Panc1 (cell line): ENCODE measurements at regions not wholly inside any gene's neighbourhood (a gene's known extent, or its start where the extent isn't known, plus 50 kb on each side); places are given as distances from the start of the nearest gene placed in this dataset.
A peak's percentile ranks its signal among the peaks of the same experiment; 100 is the strongest.

ENCODE experiments used
- ATAC-seq: fragments of 200-7000 bp; cut with Tn5 transposase; 2 replicates; pipeline ENCODE4 v1.9.1; 2020; ENCODE audit warnings: mild to moderate bottlenecking, moderate library complexity
- BruUV-seq: library from RNA; stranded (reverse); fragments of 400-500 nt; replicated peaks from 2 replicates; lab custom pipeline; 2021; lab: Mats Ljungman, UMichigan
- CTCF ChIA-PET: fragments of 300-600 bp; sonication (Branson Sonifier 250); formaldehyde crosslinking; loops from one replicate; lab custom pipeline; 2022; ENCODE audit warnings: antibody characterized with exemption; lab: Charles Lee
- POLR2A ChIA-PET: fragments of 300-600 bp; sonication (Branson Sonifier 250); formaldehyde crosslinking; loops from one replicate; lab custom pipeline; 2022; ENCODE audit warnings: antibody characterized with exemption; lab: Charles Lee
- DNase-seq: peaks from one replicate; pipeline ENCODE4 v3.0.0-alpha.2; 2010; ENCODE audit warnings: low read depth, low spot score
- H3K27ac ChIP-seq: 2 replicates; pipeline ENCODE4 v1.5.1; 2011; ENCODE audit warnings: mild to moderate bottlenecking, low read length, inconsistent platforms
- H3K27me3 ChIP-seq: fragments of 200-500 bp; sonication (Bioruptor generic); 2 replicates; pipeline ENCODE4 v1.6.0; 2014; ENCODE audit warnings: low read length, inconsistent platforms; ENCODE audit not compliant: control insufficient read depth, insufficient read depth
- H3K36me3 ChIP-seq: fragments of 200-500 bp; sonication (Bioruptor generic); 2 replicates; pipeline ENCODE4 v1.5.1; 2014; ENCODE audit warnings: inconsistent platforms, mild to moderate bottlenecking, low read length, moderate library complexity; ENCODE audit not compliant: control insufficient read depth, insufficient read depth
- H3K4me1 ChIP-seq: 2 replicates; pipeline ENCODE4 v1.5.1; 2011; ENCODE audit warnings: inconsistent platforms, mild to moderate bottlenecking, low read length, moderate library complexity; ENCODE audit not compliant: control insufficient read depth, insufficient read depth
- H3K4me3 ChIP-seq, 2 experiments: 2 replicates each; pipeline ENCODE4 v1.5.1; 2011 to 2012; ENCODE audit warnings: low read depth in 2 of 2, low read length in 2 of 2, mild to moderate bottlenecking in 2 of 2, inconsistent platforms in 1 of 2, moderate library complexity in 1 of 2
- H3K9me3 ChIP-seq: fragments of 200-500 bp; sonication (Bioruptor generic); 2 replicates; pipeline ENCODE4 v1.5.1; 2014; ENCODE audit warnings: low read depth, mild to moderate bottlenecking, inconsistent platforms, low read length, moderate library complexity; ENCODE audit not compliant: control insufficient read depth, insufficient read depth
- CTCF ChIP-seq: fragments of 450-650 bp; IDR thresholded peaks from 2 replicates; pipeline ENCODE4 v1.5.1; 2017; ENCODE audit warnings: mild to moderate bottlenecking
- POLR2AphosphoS5 ChIP-seq: IDR thresholded peaks from 2 replicates; pipeline ENCODE4 v1.6.1; 2012; ENCODE audit warnings: mild to moderate bottlenecking, low read depth, low read length, moderate library complexity
- REST ChIP-seq, 2 experiments: IDR thresholded peaks; 2 replicates each; pipeline ENCODE4 v1.6.1; 2011 to 2012; ENCODE audit warnings: low read depth in 2 of 2, control low read depth in 1 of 2, low read length in 1 of 2, mild to moderate bottlenecking in 1 of 2, moderate library complexity in 1 of 2; ENCODE audit not compliant: insufficient read depth in 1 of 2
- SIN3A ChIP-seq: IDR thresholded peaks from 2 replicates; pipeline ENCODE4 v1.6.1; 2012; ENCODE audit warnings: low read depth, mild to moderate bottlenecking, low read length, moderate library complexity, borderline replicate concordance; ENCODE audit not compliant: insufficient read depth
- TCF7L2 ChIP-seq: IDR thresholded peaks from 2 replicates; pipeline ENCODE4 v1.6.1; 2011; ENCODE audit warnings: mild to moderate bottlenecking, low read depth, low read length, inconsistent platforms
- in situ Hi-C: cut with HindIII; loops from 2 replicates; pipeline ENCODE4 v1.10.0; 2016; ENCODE audit warnings: low sequenced_read_pairs, low pct_unique_long_range_greater_than_20kb
- intact Hi-C: fragments of 100-400 bp; cut with micrococcal nuclease; formaldehyde crosslinking; loops from one replicate; pipeline ENCODE4 v1.10.0; 2022; ENCODE audit not compliant: unreplicated experiment

GRCh38 chr6:92945799-92946198, 473.6 kb downstream of the EPHA7 start:
- Histone ChIP-seq H3K9me3 (no peaks in the 10 kb centered on the region), H3K27ac (no peak overlapping the region), H3K36me3 (no peaks in the 10 kb centered on the region), H3K27me3 (no peaks in the 10 kb centered on the region), H3K4me1 (no peaks in the 10 kb centered on the region), H3K4me3 (no peak overlapping the region)
- in situ Hi-C loops = no loop called here
- ATAC-seq = no peak
- intact Hi-C loops = no loop called here
- no peak for TF ChIP-seq SIN3A
- TF ChIP-seq POLR2AphosphoS5 = no peak
- TF ChIP-seq CTCF = no peak
- TF ChIP-seq REST (IDR thresholded peaks at IDR 0.05; ENCODE audit: insufficient read depth in 1 of 2, low read depth in 2 of 2, low read length in 1 of 2) = no peak
- POLR2A ChIA-PET = no interaction called here
- DNase-seq = peak; percentile 51
- CTCF ChIA-PET = no interaction called here
- BruUV-seq = no TSS peak

- ChIA-PET CTCF (no interaction called here), POLR2A (no interaction called here)
- TF ChIP-seq REST (IDR thresholded peaks at IDR 0.05; ENCODE audit: insufficient read depth in 1 of 2, low read depth in 2 of 2, low read length in 1 of 2) (no peak), POLR2AphosphoS5 (no peak), SIN3A (no peak), CTCF (no peak), TCF7L2 (no peak)
- no peak for DNase-seq
- no peaks in the 10 kb centered on the region for H3K36me3 ChIP-seq
- in situ Hi-C loops (no loop called here), intact Hi-C loops (no loop called here)
- H3K9me3 ChIP-seq = no peaks in the 10 kb centered on the region
- no peak overlapping the region for H3K4me3 ChIP-seq
- no peak for ATAC-seq
- no peaks in the 10 kb centered on the region for H3K27me3 ChIP-seq
- no peaks in the 10 kb centered on the region for H3K4me1 ChIP-seq
- BruUV-seq = no TSS peak
- no peak overlapping the region for H3K27ac ChIP-seq
These were observed 475.2 kb downstream of the EPHA7 start for GRCh38 chr6:92944132-92944531.
